ENCODE measurements at regions not wholly inside any gene's neighbourhood (a gene's known extent, or its start where the extent isn't known, plus 50 kb on each side); places are given as distances from the start of the nearest gene placed in this dataset.
"Not testable (repeated sequence)": the region's sequence is repeated elsewhere in the genome, so short reads cannot be mapped to it uniquely, and the experiment has no call there.

DNA sequence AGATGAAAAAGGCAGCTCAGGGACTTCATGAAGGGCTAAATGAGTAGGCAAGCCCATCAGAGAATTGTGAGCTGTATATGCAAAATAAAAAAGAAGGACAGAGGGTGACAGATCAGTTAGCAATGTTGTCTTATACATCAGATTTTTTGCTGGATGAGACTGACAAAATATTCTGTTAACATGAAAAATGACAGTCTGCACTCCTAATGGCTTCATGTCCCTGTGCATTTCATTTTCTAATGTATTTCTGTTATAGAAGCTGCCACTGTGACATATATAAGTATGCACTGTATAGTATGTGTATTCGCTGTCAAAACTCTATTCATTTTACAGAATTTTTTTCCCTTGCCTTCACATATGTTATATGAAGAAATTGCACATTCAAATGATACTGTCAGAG is 559.5 kb downstream of the DMRTA1 start:
- no peak for FAIRE-seq

DNA sequence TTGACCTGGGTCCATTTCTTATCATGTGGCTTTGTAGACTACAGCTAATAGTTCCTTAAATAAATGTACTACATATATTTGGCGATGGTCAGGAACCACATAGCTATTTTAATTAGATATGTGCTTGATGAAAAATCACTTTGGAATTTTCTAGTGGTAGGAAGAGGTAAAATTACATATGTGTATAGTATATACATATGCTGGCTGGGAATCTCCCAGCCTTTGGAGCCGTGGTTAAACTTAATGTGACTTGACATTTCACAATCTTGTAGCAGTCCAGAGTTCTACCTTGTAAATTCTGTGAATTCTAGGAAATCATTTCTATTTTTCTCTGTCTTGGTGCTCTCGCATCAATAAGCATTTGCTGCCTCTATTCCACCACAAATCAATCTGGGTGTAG is 565.0 kb downstream of the DMRTA1 start:
- FAIRE-seq = no peak

DNA sequence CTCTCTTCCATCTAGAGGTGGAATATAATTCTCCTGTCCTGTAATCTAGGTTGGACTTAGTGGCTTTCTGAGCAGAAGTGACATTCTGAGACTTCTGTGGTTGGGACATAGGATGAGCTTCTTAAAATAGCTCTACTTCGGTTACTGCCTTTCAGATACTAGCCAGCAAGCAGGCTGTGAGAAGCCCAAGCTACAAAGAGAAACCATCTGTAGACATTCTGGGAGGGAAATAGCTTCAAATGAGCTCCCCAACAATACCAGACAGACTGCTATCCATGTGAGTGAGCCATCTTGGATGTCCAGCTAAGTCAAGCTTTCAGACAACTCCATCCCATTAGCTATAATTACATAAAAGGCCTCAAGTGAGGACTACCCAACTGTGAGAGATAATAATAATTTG is 568.9 kb downstream of the DMRTA1 start:
- FAIRE-seq = no peak

DNA sequence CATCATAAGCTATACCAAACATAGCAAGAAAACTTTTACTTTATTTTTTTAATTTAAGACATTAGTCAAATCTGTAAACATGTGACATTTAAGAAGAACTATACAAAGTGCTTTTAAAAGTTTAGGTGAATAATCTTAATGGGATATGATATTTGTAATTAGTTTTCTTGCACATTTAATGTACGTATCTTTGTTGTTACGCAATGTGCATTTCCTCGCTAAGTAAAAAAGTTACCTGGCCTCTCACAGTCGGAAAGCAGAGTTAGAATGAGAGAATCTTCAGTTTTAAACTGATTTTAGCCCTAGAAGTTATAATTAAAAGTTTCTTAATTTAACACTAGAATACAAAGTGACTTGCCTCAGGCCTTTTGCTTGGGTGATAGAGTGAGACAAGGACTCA is 589.8 kb downstream of the DMRTA1 start:
- FAIRE-seq = no peak

DNA sequence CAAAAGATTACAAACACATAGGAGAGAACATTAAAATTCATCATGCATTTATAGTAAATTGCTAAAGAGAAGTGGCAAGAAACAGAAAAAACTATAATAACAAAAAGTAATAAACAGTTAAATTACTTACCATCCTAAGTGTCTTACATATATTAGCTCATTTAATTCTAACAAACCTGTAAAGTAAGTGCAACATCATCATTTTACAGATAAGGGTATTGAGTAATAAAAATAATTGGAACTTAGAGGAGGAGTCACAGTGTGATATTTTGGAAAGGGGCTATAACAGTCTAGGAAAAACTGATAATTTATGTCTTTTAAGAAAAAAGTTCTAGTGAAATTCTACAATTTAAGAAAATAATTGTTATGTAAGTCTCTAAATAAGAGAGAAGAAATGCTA is 592.8 kb downstream of the DMRTA1 start:
- FAIRE-seq = no peak

DNA sequence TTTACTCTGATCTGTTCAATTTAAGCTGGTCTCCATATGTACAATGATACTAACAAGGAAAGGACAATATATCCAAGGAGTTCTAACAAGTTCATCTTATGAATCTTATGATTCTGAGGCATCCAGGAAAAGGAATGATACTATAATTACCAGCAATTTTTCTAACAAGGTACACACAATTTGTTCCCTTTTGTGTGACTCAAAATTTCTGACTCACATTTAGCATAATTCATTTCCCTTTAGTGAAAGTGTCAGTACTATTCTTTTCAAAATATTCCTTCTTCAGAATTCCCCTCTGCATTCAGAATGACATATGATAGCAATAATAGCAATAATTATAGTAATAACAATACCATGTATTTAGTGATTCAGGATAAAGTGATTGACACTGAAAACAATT is 594.8 kb downstream of the DMRTA1 start:
- no peak for FAIRE-seq

DNA sequence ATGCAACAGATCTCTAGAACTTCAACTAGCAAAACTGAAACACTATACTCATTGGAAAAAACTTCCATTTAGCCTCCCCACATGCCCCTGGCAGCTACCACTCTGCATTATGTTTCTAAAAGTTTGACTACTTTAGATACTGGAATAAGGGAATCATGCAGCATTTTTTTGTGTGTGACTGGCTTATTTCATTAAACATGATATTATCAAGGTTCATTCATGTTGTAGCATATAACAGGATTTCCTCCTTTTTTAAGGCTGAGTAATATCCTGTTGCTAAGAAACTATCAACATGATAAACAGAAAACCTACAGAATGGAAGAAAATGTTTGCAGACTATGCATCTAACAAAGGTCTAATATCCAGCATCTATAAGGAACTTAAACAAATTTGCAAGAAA is 597.9 kb downstream of the DMRTA1 start:
- FAIRE-seq = no peak

DNA sequence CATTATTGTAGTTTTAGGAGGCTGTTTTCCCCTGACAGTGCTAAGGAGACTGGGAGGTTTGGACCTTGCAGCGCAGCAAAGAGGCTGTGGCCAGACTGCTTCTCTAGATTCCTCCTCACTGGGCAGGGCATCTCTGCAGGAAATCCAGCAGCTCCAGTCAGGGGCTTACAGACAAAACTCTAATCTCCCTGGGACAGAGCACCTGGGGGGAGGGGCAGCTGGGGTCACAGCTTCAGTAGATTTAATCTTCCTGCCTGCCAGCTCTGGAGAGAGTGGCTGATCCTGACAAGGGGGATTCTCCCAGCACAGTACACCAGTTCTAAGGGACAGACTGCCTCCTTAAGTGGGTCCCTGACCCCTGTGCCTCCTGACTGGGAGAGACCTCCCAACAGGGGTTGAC is 599.4 kb downstream of the DMRTA1 start:
- FAIRE-seq = not testable (repeated sequence)

DNA sequence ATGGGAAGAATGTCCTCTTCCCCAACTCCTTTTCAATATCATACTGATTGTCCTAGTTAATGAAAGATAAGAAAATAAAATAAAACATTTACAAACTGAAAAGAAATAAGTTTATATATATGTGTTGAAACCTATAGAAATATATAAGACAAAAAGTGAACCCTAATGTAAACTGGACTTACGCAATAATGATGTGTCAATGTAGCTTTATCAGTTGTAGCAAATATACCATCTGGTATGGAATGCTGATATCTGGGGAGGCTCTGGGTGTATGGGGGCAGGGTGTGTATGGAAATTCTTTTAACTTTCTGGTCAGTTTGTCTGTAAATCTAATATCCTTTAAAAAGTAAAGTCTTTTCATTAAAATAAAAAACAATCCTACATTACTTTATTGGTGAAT is 603.9 kb downstream of the DMRTA1 start:
- FAIRE-seq = no peak

DNA sequence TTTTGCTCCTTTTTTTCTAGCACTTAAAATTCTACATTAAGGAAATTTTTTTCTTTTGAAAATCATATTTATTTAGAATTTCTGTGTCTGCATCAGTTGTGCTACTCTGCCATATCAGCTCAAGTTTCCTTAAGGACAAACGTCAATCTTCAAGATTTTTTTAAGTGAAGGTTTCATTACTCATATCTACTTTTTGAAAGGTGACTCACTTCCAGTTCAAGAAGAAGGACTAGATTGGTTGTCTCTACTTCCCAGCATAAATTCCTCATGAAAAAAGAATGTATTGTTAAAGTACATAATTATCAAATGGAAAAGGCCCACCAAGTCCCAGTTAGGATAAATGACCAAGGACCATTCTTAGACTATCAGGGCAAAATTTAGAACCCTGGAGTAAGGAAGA is 626.5 kb downstream of the DMRTA1 start:
- no peak for FAIRE-seq

DNA sequence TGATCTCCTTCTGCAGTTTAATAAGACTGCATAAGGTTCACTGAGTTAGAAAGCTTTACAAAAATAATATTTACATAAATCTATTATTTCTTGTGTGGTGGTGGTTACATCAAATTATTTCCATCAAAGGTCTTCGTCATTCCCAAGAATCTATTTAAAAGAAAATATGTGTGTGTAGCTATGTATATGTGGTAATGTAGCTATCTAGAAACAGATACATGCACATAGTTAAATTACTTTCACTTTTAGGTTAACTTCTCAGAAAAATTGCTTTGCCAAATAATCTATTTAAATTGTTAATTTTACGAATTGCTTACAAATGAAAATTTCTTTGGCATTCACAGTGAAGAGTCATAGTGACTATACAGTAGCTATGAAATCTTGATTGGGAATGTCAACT is 633.2 kb downstream of the DMRTA1 start:
- FAIRE-seq = no peak

DNA sequence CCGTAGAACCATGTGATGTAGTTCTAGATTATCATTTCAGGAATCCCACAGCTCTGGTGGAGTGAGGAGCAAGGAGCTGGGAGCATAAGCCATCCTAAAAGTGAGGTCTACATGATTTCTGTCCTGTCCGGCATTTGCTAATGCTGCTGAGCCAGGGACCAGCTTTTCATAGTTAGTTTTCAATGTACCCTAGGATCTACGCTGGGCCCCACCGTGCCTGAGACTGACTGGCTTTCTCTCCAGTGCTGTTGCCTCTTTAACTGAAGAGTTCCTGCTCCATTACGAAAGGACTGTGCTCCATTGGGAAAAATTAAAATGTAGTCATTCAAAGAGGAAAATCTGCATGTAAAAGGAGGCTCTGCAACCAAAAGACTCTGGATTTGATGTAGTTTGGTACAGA is 634.8 kb downstream of the DMRTA1 start:
- no peak for FAIRE-seq

DNA sequence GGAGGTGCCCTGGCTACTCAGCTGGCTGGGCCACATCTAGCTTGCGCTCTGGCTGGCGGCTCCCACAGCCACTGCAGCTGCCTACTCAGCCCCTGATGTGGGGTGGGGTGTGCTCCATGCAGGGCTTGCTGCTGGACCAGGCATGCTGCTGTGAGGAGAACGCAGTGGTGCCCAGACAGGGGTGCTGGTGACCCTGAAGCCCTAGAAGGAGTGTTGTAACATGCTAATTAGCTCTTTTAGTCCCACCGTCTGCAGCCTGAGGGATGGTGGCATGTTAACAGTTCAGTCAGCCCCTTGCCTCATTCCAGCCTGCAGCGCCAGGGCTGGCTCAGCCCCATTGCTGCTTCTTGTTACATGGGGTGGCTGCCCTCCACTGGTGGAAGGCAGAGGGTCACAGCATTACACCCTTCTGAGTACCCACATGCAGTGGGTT is 642.3 kb downstream of the DMRTA1 start:
- FAIRE-seq = no peak

DNA sequence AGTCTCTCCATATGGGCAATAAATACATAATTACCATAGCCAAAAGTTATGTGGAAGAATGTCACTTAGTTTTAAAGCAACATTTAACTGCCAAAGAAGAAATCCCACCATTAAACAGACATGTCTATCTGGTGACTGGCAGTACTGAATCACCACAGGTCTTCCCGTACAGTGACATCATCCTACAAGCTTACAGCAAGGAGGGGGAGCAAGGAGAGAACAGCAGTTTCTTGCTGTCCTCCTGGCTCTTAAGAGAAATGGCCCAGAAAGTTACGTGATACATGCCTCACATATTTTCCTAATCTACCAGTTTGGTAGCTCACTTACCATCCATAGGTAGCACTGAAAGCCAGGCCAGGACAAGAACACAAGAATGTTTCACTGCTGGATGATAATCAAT is 671.0 kb downstream of the DMRTA1 start:
- no peak for FAIRE-seq

DNA sequence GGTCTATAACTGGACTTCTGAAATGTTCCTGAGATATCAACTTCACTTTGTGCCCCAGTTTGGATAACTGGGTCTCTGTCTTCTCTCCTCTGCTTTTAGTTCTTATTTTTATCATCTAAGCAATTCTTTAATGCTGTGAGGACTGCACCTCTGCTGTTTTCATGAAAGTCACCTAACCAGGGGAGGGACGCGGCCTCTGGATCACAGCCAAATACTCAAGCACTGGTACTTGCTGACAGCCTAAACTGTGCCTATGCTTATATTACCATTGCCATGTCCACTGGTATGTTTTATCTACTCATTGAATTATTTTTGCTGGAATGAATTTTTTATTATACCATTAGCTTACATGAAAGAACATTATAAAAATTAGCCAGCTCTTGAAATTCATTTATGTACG is 674.0 kb downstream of the DMRTA1 start:
- no peak for FAIRE-seq

DNA sequence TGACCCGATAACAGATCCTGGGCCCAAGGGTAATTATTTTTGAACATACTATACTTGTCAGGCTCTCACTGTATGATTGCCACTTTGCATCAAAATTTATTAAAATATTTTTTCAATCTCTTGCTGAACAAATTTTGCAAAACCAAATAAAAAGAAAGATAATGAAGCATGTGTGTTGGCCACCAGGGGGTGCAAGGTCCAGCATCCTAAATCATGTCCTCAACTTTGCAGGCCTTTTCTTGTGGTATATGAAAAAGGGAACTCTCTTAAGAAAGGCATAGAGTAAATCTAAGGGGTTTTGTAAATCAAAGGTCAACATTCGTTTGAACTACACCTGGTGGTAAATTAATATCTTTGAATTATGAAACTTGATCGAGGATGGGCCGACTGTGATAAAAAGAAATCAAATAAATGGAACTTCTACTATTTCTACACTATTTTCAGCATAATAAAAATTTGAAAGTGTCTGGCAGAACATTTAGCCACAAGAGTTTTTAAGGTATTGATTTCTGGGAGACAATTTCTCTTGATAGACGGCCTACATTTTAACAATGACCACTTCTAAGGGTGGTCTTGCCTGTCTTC is 676.5 kb downstream of the DMRTA1 start:
- no peak for FAIRE-seq

DNA sequence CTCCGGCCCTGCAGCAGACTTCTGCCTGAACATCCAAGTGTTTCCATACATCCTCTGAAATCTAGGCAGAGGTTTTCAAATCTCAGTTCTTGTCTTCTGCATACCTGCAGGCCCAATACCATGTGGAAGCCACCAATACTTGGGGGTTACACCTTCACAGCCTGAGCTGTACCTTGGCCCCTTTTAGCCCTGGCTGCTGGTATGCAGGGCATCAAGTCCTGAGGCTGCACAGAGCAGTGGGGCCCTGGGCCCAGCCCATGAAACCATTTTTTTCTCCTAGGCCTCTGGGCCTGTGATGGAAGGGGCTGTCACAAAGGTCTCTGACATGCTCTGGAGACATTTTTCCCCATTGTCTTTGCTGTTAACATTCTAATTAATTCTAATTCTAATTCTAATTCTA is 680.6 kb downstream of the ELAVL2 start:
- no peak for FAIRE-seq

DNA sequence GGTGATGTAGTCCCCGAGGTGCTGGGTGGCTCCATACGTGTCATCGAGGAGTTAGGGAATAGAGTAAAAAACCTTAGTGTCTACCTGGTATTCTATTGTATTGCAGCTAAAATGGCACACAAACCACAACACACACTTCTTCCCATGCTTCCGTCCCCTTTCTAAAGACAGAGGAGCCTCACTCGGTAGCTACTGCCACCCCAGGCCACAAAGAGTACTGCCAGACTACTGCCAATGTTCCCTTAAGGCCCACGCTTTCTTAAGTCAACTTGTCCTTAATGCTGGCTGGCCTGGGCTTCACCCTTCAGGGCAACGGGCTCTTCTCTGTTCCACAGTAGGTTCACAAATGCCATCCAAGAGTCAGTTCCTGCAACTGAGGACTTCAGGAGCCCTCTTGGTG is 673.0 kb downstream of the ELAVL2 start:
- no peak for FAIRE-seq

DNA sequence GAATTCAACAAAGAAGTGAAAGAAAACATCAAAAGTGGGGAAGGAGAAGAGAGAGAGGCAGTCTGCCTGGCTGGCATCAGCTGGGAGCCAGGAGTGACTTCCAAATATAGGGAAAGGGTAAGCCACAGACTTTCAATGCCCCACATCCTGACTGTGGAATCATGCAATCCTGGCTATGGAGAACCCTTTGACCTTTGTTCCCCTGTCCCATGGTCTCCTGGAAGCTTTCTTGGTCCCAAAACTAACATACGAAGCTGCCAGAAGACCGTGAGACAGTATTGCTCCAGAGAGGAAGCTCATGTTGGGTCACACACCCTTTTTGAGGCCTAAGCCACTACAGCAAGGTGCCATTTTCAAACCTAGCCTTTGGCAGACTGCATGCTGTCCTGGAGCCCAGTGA is 665.5 kb downstream of the ELAVL2 start:
- FAIRE-seq = no peak

DNA sequence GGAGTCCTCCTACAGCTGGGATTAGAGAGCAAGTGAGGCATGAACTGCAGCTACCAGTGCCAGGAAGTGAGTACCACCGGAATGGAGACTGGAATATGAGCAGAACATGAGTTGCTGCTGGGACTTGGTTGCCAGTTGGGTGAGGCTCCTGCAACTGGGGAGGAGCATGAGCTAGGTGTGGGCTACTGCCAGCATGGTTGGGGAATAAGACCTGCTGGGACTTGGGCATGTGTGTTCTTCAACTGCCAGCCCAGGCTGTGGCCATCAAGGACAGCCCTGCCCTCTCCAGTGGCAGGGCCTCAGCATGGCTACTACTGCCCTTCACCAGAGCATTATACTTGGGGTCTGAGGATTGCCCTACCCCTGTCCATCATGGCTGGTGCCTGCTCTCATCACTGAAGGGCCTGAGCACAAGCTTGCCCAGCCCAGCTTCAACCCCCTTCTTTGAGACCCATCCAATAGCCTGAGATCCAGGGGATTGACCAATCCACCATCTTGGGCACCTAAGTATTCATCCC is 665.0 kb downstream of the ELAVL2 start:
- FAIRE-seq = no peak

DNA sequence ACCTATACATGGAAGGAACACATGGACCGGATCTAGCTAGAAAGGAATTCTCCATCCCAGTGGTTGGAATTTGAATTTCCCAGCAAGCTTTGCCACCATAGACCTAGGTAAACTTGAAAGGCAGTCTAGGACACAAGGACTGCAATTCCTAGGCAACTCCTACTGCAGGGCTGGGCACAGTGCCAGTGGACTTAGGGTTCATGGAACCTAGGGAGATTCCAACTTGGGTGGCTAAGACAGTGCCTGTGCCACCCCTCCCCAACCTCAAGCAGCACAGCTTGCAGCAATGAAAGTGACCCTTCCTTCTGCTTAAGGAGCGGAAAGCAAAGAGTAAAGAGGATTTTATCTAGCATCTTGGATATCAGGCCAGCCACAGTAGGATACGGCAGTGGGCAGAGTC is 663.3 kb downstream of the ELAVL2 start:
- no peak for FAIRE-seq

DNA sequence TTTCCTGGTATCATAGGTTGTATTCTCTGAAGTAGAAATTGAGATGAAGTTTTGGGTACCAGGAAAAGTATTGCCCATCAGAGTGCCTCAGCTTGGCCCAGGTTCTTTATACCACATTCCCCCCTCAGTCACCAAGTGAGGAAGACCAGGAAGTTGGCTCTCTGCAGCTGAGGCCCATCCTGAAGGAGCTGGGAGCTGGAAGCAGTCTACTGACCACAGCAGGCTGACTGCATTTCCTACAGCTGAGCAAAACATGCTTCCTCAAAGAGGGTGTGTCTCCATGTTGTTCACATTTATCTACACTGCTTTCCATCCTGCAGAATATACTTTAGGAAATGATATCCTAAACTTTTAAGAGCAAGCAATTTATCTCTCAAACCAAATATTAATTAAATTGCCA is 654.6 kb downstream of the ELAVL2 start:
- no peak for FAIRE-seq

DNA sequence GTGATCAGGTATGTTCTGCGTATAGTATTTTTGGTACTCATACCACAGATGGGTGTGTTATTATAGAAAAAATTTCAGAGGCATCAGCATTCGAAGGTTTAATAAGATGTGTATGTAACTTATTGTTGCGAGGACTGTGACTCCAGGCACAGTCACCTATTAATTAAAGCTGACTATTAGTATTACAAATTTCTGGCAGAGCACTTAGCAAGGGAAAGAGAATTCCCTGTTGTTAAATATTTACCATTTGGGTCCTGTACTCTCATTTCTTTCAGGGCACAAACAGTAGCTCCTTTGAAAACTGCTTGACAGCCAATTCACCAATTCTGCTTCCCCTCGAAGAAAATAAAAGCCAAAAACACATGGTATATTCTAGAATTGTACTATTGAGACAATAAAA is 653.8 kb downstream of the ELAVL2 start:
- FAIRE-seq = no peak

DNA sequence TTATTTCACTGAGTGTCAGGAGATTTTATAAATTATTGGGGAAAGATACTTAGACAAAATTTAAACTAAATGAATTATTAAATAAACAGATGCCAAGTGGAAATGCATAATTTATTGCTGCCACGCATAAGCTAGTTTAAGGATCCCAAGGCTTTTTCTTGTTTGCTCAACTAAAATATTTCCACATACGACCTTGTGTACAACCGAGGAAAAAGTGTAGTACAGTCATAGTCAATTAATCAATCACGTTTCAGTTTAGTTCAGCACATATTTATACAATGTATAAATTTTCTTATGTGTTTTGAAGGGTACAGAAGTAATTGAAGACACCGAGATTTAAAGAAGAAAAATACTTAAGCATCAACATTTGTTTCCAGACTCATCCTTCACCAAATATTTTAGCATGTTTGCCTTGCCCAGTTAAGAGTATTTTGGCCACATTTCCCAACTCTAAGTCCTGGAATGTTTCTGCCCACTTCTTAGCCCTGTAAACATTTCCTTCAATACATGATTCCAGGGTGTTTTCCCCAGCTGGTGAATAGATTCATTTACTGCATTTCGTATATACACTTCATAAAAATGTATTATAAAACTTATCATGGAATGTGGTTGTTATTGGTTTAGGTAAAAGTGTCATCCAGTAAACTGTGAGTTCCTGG is 652.9 kb downstream of the ELAVL2 start:
- FAIRE-seq = no peak

DNA sequence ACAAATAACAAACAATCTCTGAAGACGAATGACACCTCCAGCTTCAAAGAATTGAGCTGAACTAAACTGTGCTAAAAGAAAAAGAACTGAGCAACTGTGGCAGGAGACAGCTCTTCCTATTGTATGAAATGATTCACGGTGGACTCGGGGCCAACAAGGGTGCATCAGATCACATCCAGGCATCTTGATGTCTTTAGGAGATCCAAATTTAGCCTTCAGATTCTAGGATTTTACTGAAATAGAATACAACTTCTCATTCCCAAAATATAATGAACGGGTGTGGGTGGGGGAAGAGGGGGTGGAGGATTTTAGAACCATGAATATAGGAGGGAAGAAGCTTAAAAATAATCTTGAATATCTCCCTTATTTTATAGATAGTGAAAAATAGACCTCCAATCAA is 631.8 kb downstream of the ELAVL2 start:
- no peak for FAIRE-seq

All from TTC549 (cell line).